8988T (cell line): ENCODE measurements at regions not wholly inside any gene's neighbourhood (a gene's known extent, or its start where the extent isn't known, plus 50 kb on each side); places are given as distances from the start of the nearest gene placed in this dataset.
"Not testable (repeated sequence)": the region's sequence is repeated elsewhere in the genome, so short reads cannot be mapped to it uniquely, and the experiment has no call there.

Experiments used
- DNase-seq: peaks from one replicate; pipeline ENCODE4 v3.0.0; 2011

- no peak for DNase-seq
Observed at GRCh38 chr6:113697632-113698410, 159.3 kb upstream of the MARCKS start.

GRCh38 chr6:113699239-113699638 lies 157.9 kb upstream of the MARCKS start:
- DNase-seq: no peak

GRCh38 chr6:113701552-113702254 lies 155.4 kb upstream of the MARCKS start:
- DNase-seq: no peak

- DNase-seq: no peak
Observed at GRCh38 chr6:113707194-113707593, 150.0 kb upstream of the MARCKS start.

- no peak for DNase-seq
Observed at GRCh38 chr6:113709936-113710509, 147.1 kb upstream of the MARCKS start.

- no peak for DNase-seq
Observed at GRCh38 chr6:113713665-113714064, 143.5 kb upstream of the MARCKS start.

- no peak for DNase-seq
Observed at GRCh38 chr6:113718588-113718987, 138.6 kb upstream of the MARCKS start.

- DNase-seq: no peak
Observed at GRCh38 chr6:113719064-113719463, 138.1 kb upstream of the MARCKS start.

GRCh38 chr6:113719545-113719944 lies 137.6 kb upstream of the MARCKS start:
- DNase-seq: no peak

GRCh38 chr6:113723182-113723581 lies 134.0 kb upstream of the MARCKS start:
- no peak for DNase-seq

GRCh38 chr6:113724927-113725326 lies 132.2 kb upstream of the MARCKS start:
- not testable (repeated sequence) for DNase-seq

GRCh38 chr6:113731541-113731940 lies 125.6 kb upstream of the MARCKS start:
- no peak for DNase-seq

- no peak for DNase-seq
Observed at GRCh38 chr6:113732384-113732966, 124.7 kb upstream of the MARCKS start.

GRCh38 chr6:113733381-113733780 lies 123.8 kb upstream of the MARCKS start:
- DNase-seq: no peak

- no peak for DNase-seq
Observed at GRCh38 chr6:113734982-113735381, 122.2 kb upstream of the MARCKS start.

- DNase-seq: no peak
Observed at GRCh38 chr6:113735491-113735890, 121.7 kb upstream of the MARCKS start.

GRCh38 chr6:113736978-113737377 lies 120.2 kb upstream of the MARCKS start:
- no peak for DNase-seq

- DNase-seq: no peak
Observed at GRCh38 chr6:113739041-113739655, 118.0 kb upstream of the MARCKS start.

- DNase-seq: no peak
Observed at GRCh38 chr6:113741651-113742050, 115.5 kb upstream of the MARCKS start.

GRCh38 chr6:113742342-113742741 lies 114.8 kb upstream of the MARCKS start:
- no peak for DNase-seq

- DNase-seq: no peak
Observed at GRCh38 chr6:113744861-113745260, 112.3 kb upstream of the MARCKS start.

GRCh38 chr6:113750151-113750855 lies 106.8 kb upstream of the MARCKS start:
- no peak for DNase-seq

GRCh38 chr6:113754291-113754690 lies 102.9 kb upstream of the MARCKS start:
- DNase-seq: no peak
